Epithelial cell of proximal tubule (primary cell): ENCODE measurements at regions not wholly inside any gene's neighbourhood (a gene's known extent, or its start where the extent isn't known, plus 50 kb on each side); places are given as distances from the start of the nearest gene placed in this dataset.
"Not testable (repeated sequence)": the region's sequence is repeated elsewhere in the genome, so short reads cannot be mapped to it uniquely, and the experiment has no call there.

Experiments
- DNase-seq: peaks from one replicate; pipeline ENCODE4 v3.0.0-alpha.2; 2011; ENCODE audit warnings: low read depth
- H3K4me3 ChIP-seq: 2 replicates; pipeline ENCODE4 v1.5.1; 2011; ENCODE audit warnings: low read depth, mild to moderate bottlenecking, low read length
- CTCF ChIP-seq: conservative IDR thresholded peaks from 2 replicates; pipeline ENCODE4 v1.5.1; 2012; ENCODE audit warnings: low read depth, mild to moderate bottlenecking, low read length

GRCh38 chr5:36395260-36395659 is 93.6 kb upstream of the RANBP3L start:
- TF ChIP-seq CTCF, result no peak
- DNase-seq, result no peak
- no peak overlapping the region for H3K4me3 ChIP-seq

GRCh38 chr5:36395947-36396346 is 94.2 kb upstream of the RANBP3L start:
- not testable (repeated sequence) for H3K4me3 ChIP-seq, DNase-seq

GRCh38 chr5:36396640-36397039 is 94.9 kb upstream of the RANBP3L start:
- no peak overlapping the region for H3K4me3 ChIP-seq
- TF ChIP-seq CTCF, result no peak
- no peak for DNase-seq

DNA sequence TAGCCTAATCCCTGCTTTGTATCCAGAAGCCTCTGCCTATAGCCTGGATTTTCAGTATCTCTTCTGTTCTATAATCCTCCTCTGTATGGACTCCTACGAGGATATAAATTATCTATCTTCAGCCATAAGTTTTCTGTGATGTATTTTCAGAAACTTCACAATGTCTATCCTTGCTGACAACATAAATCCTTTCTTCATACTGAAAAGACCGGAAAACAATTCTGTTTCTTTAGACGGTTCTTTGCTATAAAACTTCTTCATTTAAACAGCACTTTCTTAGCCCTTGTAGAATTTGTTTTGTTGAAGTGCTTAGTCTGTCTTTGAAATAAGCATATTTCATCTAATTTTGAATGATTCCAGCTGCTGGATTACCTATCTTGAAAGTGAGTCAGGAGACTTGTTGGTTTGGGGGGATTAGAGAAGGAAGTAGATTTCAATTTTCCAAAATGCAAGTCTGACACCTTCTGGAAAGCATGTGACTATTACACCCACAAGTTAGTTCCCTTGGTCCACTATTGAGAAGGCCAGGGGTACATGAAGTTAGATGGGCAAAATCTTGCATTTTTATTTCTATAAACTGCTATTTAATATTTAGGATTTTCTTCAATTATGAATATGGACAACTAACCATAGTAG is 96.3 kb upstream of the RANBP3L start:
- H3K4me3 ChIP-seq, result no peak overlapping the region
- TF ChIP-seq CTCF, result peak; percentile 66
- no peak for DNase-seq

DNA sequence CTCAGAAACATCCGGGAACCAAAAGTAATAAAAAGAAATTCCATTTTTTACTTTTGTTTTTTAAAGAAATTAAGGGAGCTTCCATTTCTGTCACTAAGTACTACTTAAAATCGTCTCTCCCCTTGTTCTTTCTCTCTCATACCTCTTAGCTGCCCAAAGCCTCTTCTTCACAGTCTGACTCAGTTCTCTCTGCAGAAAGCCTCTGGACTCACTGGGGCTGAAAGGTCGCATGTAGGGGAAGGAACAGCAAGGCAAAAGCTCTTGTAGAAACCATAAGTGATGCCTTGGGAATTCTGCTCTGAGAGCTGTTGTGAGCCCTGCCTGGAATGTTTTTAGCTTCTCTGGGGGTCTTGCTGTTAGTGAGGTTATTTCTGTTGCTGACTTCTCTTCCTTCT is 100.8 kb upstream of the RANBP3L start:
- H3K4me3 ChIP-seq, result no peak overlapping the region
- no peak for TF ChIP-seq CTCF
- DNase-seq, result no peak

DNA sequence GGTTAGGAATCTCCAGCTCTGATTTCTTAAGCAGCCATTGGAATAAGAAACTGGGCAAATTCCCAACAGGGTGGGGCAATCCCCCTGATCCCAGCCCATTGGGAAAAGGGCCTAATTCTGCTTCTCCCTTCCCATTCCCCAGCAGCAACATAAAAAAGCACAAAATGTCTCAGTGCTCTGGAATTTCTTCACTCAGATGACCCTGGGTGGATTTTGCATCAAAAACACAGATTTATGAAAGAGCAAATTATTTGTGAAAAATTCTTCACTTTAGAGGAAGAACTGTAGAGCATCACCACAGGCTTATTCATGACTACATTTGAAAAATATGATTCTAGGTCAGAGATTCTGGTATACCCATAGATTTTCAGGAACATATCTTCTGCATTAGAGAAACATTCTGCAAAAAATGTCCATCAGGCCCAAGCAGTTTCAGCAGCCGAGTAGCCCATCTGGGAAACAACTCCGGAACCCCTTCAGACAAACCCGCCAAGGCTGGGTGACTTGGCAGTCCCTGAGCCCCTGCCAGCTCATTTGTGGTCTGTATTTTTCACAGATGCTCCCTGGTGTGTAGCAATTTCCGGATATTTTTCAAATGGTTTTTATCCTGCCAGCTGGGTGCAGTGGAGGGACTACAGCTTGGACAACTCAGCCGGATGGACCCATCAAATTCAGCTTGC is 102.1 kb upstream of the RANBP3L start:
- no peak for TF ChIP-seq CTCF
- DNase-seq, result no peak
- no peak overlapping the region for H3K4me3 ChIP-seq

- no peak overlapping the region for H3K4me3 ChIP-seq
These were observed 104.3 kb upstream of the RANBP3L start for GRCh38 chr5:36406023-36406422.

More at GRCh38 chr5:36406023-36406422, 104.3 kb upstream of the RANBP3L start:
- DNase-seq, result no peak
- no peak for TF ChIP-seq CTCF
